SK-MEL-5 (cell line): ENCODE measurements at regions not wholly inside any gene's neighbourhood (a gene's known extent, or its start where the extent isn't known, plus 50 kb on each side); places are given as distances from the start of the nearest gene placed in this dataset.
"Not testable (repeated sequence)": the region's sequence is repeated elsewhere in the genome, so short reads cannot be mapped to it uniquely, and the experiment has no call there.

ENCODE experiments used
- DNase-seq: peaks from one replicate; pipeline ENCODE4 v3.0.0-alpha.2; 2016; ENCODE audit warnings: low read depth, low spot score
- in situ Hi-C: cut with HindIII; loops from 2 replicates; pipeline ENCODE4 v1.10.0; 2016; ENCODE audit warnings: low sequenced_read_pairs, high pct_unique_total_duplicates, low pct_unique_long_range_greater_than_20kb

DNA sequence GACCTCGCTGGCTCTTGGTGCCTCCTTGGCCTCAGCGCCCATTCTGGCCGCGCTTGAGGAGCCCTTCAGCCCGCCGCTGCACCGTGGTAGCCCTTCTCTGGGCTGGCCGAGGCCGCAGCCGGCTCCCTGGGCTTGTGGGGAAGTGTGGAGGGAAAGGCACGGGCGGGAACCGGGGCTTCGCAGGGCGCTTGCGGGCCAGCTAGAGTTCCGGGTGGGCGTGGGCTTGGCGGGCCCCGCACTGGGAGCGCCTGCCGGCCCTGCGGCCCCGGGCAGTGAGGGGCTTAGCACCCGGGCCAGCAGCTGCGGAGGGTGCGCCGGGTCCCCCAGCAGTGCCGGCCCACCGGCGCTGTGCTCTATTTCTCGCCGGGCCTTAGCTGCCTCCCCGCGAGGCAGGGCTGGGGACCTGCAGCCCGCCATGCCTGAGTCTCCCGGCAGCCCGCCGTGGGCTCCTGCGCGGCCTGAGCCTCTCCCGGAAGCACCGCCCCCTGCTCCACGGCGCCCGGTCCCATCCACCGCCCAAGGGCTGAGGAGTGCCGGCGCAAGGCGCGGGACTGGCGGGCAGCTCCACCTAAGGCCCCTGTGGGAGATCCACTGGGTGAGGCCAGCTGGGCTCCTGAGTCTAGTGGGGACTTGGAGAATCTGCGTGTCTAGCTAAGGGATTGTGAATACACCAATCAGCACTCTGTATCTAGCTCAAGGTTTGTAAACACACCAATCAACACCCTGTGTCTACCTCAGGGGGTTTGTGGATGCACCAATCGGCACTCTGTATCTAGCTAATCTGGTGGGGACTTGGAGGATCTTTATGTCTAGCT, 141.1 kb downstream of the SLCO4C1 start:
- in situ Hi-C loops, DNase-seq: not testable (repeated sequence)

DNA sequence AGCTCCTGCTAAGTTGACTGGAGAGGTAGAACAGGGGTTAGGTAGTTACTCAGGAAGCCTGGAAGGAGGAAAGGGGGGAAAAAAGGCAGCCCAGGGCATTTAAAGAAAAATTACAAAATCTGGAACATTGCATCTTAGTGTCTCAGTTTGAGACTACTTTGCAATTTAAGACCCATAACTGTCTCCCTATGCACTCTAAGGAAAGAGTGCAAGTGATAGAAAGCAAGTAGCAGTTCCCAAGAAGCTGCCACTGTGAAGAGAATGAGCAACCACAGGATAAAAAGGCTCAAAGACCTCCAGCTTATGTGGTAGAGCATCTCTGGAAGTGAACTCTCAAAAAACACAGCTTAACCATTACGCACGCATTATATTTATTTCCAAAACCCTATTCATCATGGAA, 141.8 kb downstream of the SLCO4C1 start:
- no peak for DNase-seq
- in situ Hi-C loops: no loop called here

- in situ Hi-C loops: no loop called here
- DNase-seq: peak; percentile 56
Observed at GRCh38 chr5:102153003-102153759, 142.9 kb downstream of the SLCO4C1 start.

GRCh38 chr5:102139029-102139428, 157.1 kb downstream of the SLCO4C1 start:
- in situ Hi-C loops: no loop called here
- no peak for DNase-seq

DNA sequence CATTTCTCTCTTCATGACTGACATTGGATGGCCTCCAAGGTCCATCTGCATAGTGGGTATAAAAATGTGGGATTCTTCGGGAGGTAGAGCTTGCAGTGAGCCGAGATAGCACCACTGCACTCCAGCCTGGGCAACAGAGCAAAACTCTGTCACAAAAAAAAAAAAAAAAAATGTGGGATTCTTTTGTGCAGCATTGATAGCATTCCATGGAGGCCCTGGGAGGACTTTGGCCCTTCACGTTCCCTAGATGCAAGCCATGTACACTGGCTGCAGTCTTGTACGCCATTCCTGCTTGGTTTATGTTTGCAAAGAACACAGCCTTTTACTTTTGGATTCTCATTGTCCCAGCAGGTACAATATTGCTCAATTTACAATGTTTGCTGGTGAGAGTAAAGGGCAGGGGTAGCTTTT, 157.8 kb downstream of the SLCO4C1 start:
- in situ Hi-C loops: no loop called here
- DNase-seq: no peak

- in situ Hi-C loops: no loop called here
- DNase-seq: no peak
Observed at GRCh38 chr5:102130890-102131289, 165.2 kb downstream of the SLCO4C1 start.

GRCh38 chr5:102130386-102130785, 165.7 kb downstream of the SLCO4C1 start:
- DNase-seq: no peak
- in situ Hi-C loops: no loop called here

GRCh38 chr5:102119252-102119651, 176.8 kb downstream of the SLCO4C1 start:
- in situ Hi-C loops: no loop called here
- DNase-seq: no peak

- in situ Hi-C loops: no loop called here
- DNase-seq: no peak
Observed at GRCh38 chr5:102115736-102116135, 180.3 kb downstream of the SLCO4C1 start.

GRCh38 chr5:102114525-102115069, 181.5 kb downstream of the SLCO4C1 start:
- no peak for DNase-seq
- in situ Hi-C loops: no loop called here

DNA sequence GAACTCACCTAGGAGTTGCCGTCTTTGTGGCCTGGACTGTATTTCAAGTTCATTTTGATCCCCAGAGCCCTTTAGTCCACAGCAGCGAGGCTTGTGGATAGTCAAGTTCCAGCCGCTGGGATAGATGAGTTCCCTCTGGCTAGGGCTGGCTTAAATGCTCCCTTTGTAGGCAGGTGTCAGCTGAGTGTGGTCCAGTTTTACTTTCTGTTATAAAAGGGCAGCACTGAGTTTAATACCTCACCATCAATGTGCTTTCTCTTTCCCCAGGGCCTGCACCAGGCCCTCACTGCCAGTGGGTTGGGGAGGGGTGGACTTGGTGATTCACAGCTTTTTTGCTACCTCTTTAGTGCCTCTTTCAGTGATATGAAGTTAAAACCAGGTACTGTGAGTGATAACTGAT, 188.2 kb downstream of the SLCO4C1 start:
- DNase-seq: peak; percentile 51
- in situ Hi-C loops: no loop called here

GRCh38 chr5:102106599-102106998, 189.5 kb downstream of the SLCO4C1 start:
- no peak for DNase-seq
- in situ Hi-C loops: no loop called here

DNA sequence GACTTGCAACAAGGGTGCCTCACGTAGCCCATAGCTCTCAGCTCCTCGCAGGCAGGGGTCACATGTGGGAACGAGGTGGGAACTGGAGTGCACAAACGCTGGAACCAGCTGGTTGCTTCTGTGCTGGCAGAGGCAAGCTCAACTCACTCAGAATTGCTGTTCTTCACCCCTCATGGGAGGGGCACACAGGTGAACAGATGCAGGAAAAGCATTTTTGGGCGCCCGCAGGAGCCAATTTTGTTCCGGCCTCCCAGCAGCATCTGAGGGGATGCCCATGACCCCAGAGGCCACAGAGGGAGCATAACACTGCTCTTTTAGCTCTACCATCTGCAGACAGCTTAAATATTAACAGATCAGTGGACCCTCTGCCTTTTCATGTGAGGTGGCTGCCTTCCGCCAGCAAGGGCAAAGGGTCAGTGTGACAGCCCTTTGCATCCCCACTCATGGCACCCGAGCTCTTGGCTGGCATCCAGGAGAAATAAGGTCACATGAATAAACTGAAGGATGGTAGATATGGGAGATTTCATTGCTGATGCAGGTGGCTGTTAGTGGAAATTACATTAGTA, 196.2 kb downstream of the SLCO4C1 start:
- no peak for DNase-seq
- in situ Hi-C loops: no loop called here

GRCh38 chr5:102099083-102099482, 197.0 kb downstream of the SLCO4C1 start:
- in situ Hi-C loops, DNase-seq: not testable (repeated sequence)

DNA sequence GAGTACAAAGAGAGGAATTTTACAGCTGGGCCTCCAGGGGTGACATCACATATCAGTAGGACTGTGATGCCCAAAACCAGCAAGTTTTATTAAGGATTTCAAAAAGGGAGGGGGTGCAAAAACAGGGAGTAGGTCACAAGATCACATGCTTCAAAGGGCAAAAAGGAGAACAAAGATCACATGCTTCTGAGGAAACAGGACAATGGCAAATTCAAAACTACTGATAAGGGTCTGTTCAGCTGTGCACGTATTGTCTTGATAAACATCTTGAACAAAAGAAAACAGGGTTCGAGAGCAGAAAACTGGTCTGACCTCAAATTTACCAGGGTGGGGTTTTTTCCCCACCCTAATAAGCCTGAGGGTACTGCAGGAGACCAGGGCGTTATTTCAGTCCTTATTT, 197.5 kb downstream of the SLCO4C1 start:
- in situ Hi-C loops, DNase-seq: not testable (repeated sequence)

DNA sequence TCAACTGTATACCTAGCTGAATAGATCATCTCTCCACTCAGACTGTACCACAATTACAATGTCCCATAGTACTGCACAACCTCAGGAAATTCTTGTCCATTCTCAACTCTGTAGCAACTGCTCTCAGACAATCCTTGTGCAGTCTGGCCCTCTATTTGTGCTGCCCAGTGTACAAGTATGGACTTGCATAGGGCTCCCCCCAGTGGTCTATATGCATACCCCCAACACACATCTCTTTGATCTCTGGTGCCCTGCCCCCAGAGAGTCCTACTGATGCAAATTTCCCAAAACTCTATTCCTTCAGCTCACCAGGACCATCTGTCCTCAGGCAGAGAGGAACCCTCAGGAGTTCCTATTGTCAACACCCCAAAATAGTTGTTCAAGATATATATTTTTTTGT, 205.3 kb downstream of the SLCO4C1 start:
- DNase-seq: peak; percentile 71
- in situ Hi-C loops: no loop called here

- in situ Hi-C loops: no loop called here
- DNase-seq: no peak
Observed at GRCh38 chr5:102089883-102090282, 206.2 kb downstream of the SLCO4C1 start.

- in situ Hi-C loops: no loop called here
Observed at GRCh38 chr5:102087906-102088305, 208.2 kb downstream of the SLCO4C1 start.

More at GRCh38 chr5:102087906-102088305, 208.2 kb downstream of the SLCO4C1 start:
- no peak for DNase-seq
